GM12872 (cell line): ENCODE measurements at regions not wholly inside any gene's neighbourhood (a gene's known extent, or its start where the extent isn't known, plus 50 kb on each side); places are given as distances from the start of the nearest gene placed in this dataset.
A peak's percentile ranks its signal among the peaks of the same experiment; 100 is the strongest.

Source experiments
- TF ChIP-seq, protein P1 (sequence below): IDR thresholded peaks from 3 replicates; pipeline ENCODE4 v1.5.1; 2011; ENCODE audit warnings: low read depth, mild to moderate bottlenecking, low read length, moderate library complexity; ENCODE audit not compliant: insufficient read depth

DNA sequence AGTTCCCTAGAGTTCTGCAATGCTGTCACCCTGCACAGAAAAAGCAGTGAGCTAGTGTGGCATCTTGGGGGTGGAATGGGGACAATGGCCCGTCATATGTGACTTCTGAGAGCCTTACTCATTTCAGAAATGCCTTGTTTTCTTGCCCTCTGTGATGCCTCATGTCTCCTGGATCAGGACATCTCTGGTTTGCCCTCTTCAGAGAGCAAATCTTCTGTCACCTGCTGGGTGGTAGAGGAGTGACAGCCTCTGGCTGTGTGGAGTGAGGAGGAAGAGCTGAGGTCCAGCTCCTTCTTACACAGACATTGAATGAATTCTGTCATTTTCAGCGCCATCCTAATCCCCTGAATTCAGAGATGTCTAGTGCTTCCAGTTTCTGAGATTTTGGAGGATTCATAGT lies 55.6 kb upstream of the PHLPP1 start:
- TF ChIP-seq, protein P1, sequence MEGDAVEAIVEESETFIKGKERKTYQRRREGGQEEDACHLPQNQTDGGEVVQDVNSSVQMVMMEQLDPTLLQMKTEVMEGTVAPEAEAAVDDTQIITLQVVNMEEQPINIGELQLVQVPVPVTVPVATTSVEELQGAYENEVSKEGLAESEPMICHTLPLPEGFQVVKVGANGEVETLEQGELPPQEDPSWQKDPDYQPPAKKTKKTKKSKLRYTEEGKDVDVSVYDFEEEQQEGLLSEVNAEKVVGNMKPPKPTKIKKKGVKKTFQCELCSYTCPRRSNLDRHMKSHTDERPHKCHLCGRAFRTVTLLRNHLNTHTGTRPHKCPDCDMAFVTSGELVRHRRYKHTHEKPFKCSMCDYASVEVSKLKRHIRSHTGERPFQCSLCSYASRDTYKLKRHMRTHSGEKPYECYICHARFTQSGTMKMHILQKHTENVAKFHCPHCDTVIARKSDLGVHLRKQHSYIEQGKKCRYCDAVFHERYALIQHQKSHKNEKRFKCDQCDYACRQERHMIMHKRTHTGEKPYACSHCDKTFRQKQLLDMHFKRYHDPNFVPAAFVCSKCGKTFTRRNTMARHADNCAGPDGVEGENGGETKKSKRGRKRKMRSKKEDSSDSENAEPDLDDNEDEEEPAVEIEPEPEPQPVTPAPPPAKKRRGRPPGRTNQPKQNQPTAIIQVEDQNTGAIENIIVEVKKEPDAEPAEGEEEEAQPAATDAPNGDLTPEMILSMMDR: peak; percentile 21; the same call in 1 of the 3 replicates

- TF ChIP-seq, protein P1: no peak
Measured at GRCh38 chr18:62660691-62661090, 54.6 kb upstream of the PHLPP1 start.

GRCh38 chr18:62663731-62664336 lies 51.5 kb upstream of the PHLPP1 start:
- TF ChIP-seq, protein P1: no peak

GRCh38 chr18:62664414-62664813 lies 50.9 kb upstream of the PHLPP1 start:
- TF ChIP-seq, protein P1: no peak

GRCh38 chr18:62665188-62665587 lies 50.2 kb upstream of the PHLPP1 start:
- TF ChIP-seq, protein P1: no peak
